GM12891 (cell line): ENCODE measurements at regions not wholly inside any gene's neighbourhood (a gene's known extent, or its start where the extent isn't known, plus 50 kb on each side); places are given as distances from the start of the nearest gene placed in this dataset.

Experiments
- PAX5 ChIP-seq: IDR thresholded peaks from 2 replicates; pipeline ENCODE4 v1.6.1; 2011; ENCODE audit warnings: low read length, moderate library complexity, mild to moderate bottlenecking; ENCODE audit not compliant: insufficient read depth, severe bottlenecking
- POLR2A ChIP-seq: IDR thresholded peaks from 2 replicates; pipeline ENCODE4 v1.6.1; 2011; ENCODE audit warnings: low read depth, low read length, control low read depth
- POLR2AphosphoS5 ChIP-seq: IDR thresholded peaks from 2 replicates; pipeline ENCODE4 v1.6.1; 2011; ENCODE audit warnings: low read depth, low read length, control low read depth
- POU2F2 ChIP-seq: IDR thresholded peaks from 2 replicates; pipeline ENCODE4 v1.6.1; 2011; ENCODE audit warnings: low read depth, mild to moderate bottlenecking, control low read depth, low read length, moderate library complexity
- SPI1 ChIP-seq: IDR thresholded peaks from 2 replicates; pipeline ENCODE4 v1.6.1; 2011; ENCODE audit warnings: low read depth, low read length, control low read depth
- TAF1 ChIP-seq: IDR thresholded peaks from 2 replicates; pipeline ENCODE4 v1.6.1; 2011; ENCODE audit warnings: low read depth, low read length, control low read depth

DNA sequence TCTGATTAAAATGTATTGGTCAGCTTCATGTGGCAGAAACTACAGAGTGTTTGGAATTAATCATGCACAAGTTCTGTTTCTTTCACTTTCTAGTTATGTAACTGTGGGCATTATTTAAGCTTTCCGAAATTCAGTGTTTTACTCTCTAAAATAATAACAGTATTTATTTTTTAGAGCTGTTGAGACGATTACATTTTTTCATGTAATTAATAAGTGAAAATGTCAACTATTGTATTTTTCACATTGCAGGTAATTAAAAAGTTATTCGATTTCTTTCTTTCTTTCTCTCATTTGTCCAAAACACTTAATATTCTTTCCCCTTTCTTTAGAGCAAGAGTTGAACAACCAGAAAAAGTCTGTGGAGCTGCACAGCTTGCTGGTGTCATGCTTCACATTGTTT lies 559.4 kb upstream of the PCDH20 start:
- no peak for TF ChIP-seq POLR2A
- no peak for TF ChIP-seq POLR2AphosphoS5
- no peak for TF ChIP-seq TAF1
- no peak for TF ChIP-seq SPI1
- no peak for TF ChIP-seq PAX5
- TF ChIP-seq POU2F2, result no peak
